GM23338 (cell line): ENCODE measurements at regions not wholly inside any gene's neighbourhood (a gene's known extent, or its start where the extent isn't known, plus 50 kb on each side); places are given as distances from the start of the nearest gene placed in this dataset.

Source experiments
- ATAC-seq: fragments of 200-7000 bp; cut with Tn5 transposase; 3 replicates; pipeline ENCODE4 v1.9.1; 2020
- DNase-seq: peaks from one replicate; pipeline ENCODE4 v3.0.0-alpha.2; 2015; ENCODE audit warnings: low spot score
- H2AFZ ChIP-seq: fragments of 200-600 bp; sonication (generic); 2 replicates; pipeline ENCODE4 v1.8.0; 2016; ENCODE audit warnings: antibody characterized with exemption, mild to moderate bottlenecking, moderate library complexity
- H3F3A ChIP-seq: fragments of 200-600 bp; sonication (generic); replicated peaks from 2 replicates; pipeline ENCODE4 v1.8.0; 2017; ENCODE audit warnings: antibody characterized with exemption, mixed run types, low read depth
- H3K27ac ChIP-seq: fragments of 200-600 bp; sonication (generic); 2 replicates; pipeline ENCODE4 v1.6.1; 2016; ENCODE audit warnings: low read depth
- H3K27me3 ChIP-seq: fragments of 200-600 bp; sonication (generic); 2 replicates; pipeline ENCODE4 v1.8.0; 2016; ENCODE audit warnings: mild to moderate bottlenecking, mixed run types, moderate library complexity; ENCODE audit not compliant: insufficient read depth
- H3K36me3 ChIP-seq: fragments of 200-600 bp; sonication (generic); 2 replicates; pipeline ENCODE4 v1.8.0; 2016; ENCODE audit warnings: mild to moderate bottlenecking; ENCODE audit not compliant: insufficient read depth
- H3K4me1 ChIP-seq: fragments of 200-600 bp; sonication (generic); 2 replicates; pipeline ENCODE4 v1.8.0; 2016; ENCODE audit warnings: mild to moderate bottlenecking, moderate library complexity; ENCODE audit not compliant: insufficient read depth
- H3K4me2 ChIP-seq: fragments of 200-600 bp; sonication (generic); 2 replicates; pipeline ENCODE4 v1.7.1; 2017; ENCODE audit warnings: mixed run types
- H3K4me3 ChIP-seq: fragments of 200-600 bp; sonication (generic); 2 replicates; pipeline ENCODE4 v1.6.1; 2016; ENCODE audit warnings: mixed run types
- H3K79me2 ChIP-seq: fragments of 200-600 bp; sonication (generic); replicated peaks from 2 replicates; pipeline ENCODE4 v1.8.0; 2017; ENCODE audit warnings: mild to moderate bottlenecking; ENCODE audit not compliant: insufficient read depth
- H3K9me2 ChIP-seq: fragments of 200-600 bp; sonication (generic); 2 replicates; pipeline ENCODE4 v1.8.0; 2017; ENCODE audit not compliant: insufficient read depth
- H4K20me1 ChIP-seq: fragments of 200-600 bp; sonication (generic); replicated peaks from 2 replicates; pipeline ENCODE4 v1.8.0; 2017; ENCODE audit warnings: mild to moderate bottlenecking; ENCODE audit not compliant: insufficient read depth
- H3K27ac Mint-ChIP-seq: 2 replicates; pipeline ENCODE4 v1.8.0; 2020; ENCODE audit warnings: inconsistent platforms, mild to moderate bottlenecking, moderate library complexity, mixed read lengths
- H3K27me3 Mint-ChIP-seq: 3 replicates; pipeline ENCODE4 v1.8.0; 2022; ENCODE audit warnings: low read depth, mild to moderate bottlenecking, moderate library complexity, mixed read lengths, inconsistent platforms; ENCODE audit not compliant: insufficient read depth, poor library complexity
- H3K36me3 Mint-ChIP-seq: 3 replicates; pipeline ENCODE4 v1.8.0; 2021; ENCODE audit warnings: low read depth, mild to moderate bottlenecking, inconsistent platforms, moderate library complexity, mixed read lengths
- H3K4me1 Mint-ChIP-seq: 3 replicates; pipeline ENCODE4 v1.8.0; 2020; ENCODE audit warnings: mild to moderate bottlenecking, inconsistent platforms, mixed read lengths
- H3K4me3 Mint-ChIP-seq: 3 replicates; pipeline ENCODE4 v1.8.0; 2021; ENCODE audit warnings: moderate library complexity, mild to moderate bottlenecking, inconsistent platforms, mixed read lengths
- H3K9me3 Mint-ChIP-seq: 3 replicates; pipeline ENCODE4 v1.8.0; 2020; ENCODE audit warnings: moderate library complexity, mild to moderate bottlenecking, inconsistent platforms, mixed read lengths
- CREB1 ChIP-seq: fragments of 250-450 bp; sonication (Bioruptor Pico); IDR thresholded peaks from 2 replicates; pipeline ENCODE4 v1.5.0; 2020; ENCODE audit warnings: low read depth, mild to moderate bottlenecking, moderate library complexity
- EZH2 ChIP-seq: fragments of 200-600 bp; sonication (generic); IDR thresholded peaks from one replicate; pipeline ENCODE4 v1.8.0; 2017; ENCODE audit warnings: antibody characterized with exemption, mild to moderate bottlenecking, low read depth; ENCODE audit not compliant: unreplicated experiment
- EZH2phosphoT487 ChIP-seq: fragments of 200-600 bp; sonication (generic); IDR thresholded peaks from one replicate; pipeline ENCODE4 v1.8.1; 2018; ENCODE audit warnings: antibody characterized with exemption; ENCODE audit not compliant: unreplicated experiment
- NANOG ChIP-seq: IDR thresholded peaks from 2 replicates; pipeline ENCODE4 v1.6.1; 2016; ENCODE audit warnings: antibody characterized with exemption, borderline replicate concordance
- ZNF114 ChIP-seq: fragments of 250-450 bp; sonication (Bioruptor Pico); IDR thresholded peaks from 2 replicates; pipeline ENCODE4 v1.5.0; 2020; ENCODE audit warnings: mild to moderate bottlenecking, moderate library complexity
- ZNF331 ChIP-seq: fragments of 250-450 bp; sonication (Bioruptor Pico); IDR thresholded peaks from 2 replicates; pipeline ENCODE4 v1.5.0; 2020; ENCODE audit warnings: low read depth, mild to moderate bottlenecking, moderate library complexity
- TF ChIP-seq, protein P1 (sequence below): fragments of 250-450 bp; sonication (Bioruptor Pico); IDR thresholded peaks from 2 replicates; pipeline ENCODE4 v1.5.0; 2020; ENCODE audit warnings: mild to moderate bottlenecking, moderate library complexity
- TF ChIP-seq, protein P2 (sequence below), 2 experiments: fragments of 200-600 bp in 1 of 2; sonication (generic) in 1 of 2; conservative IDR thresholded peaks; 2 replicates each; pipeline versions ENCODE4 v1.5.1 to v1.6.1; 2016 to 2017; ENCODE audit warnings: antibody characterized with exemption in 2 of 2, low read depth in 2 of 2, mild to moderate bottlenecking in 2 of 2, moderate library complexity in 1 of 2

DNA sequence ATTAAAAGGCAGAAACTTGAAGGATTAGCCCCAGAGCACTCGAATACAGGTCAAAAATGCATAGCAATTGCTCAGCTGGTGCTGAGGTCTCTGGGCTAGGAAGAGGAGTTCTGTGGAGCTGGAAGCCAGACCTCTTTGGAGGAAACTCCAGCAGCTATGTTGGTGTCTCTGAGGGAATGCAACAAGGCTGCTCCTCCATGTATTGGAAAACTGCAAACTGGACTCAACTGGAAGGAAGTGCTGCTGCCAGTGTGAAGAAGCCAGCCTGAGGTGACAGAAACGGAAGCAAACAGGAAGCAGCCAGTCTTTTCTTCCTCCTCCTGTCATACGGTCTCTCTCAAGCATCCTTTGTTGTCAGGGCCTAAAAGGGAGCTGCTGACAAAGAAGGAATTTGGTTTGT, 233.4 kb upstream of the FGGY start:
- H3K36me3 ChIP-seq = no peaks in the 10 kb centered on the region
- no peaks in the 10 kb centered on the region for H3K27me3 ChIP-seq
- 0 out of 2 replicates have a peak, but pooled peaks cover 3% of the 10 kb centered on the region for H3F3A ChIP-seq
- peak overlapping the region; percentile 30 for H3K4me2 ChIP-seq
- H3K9me2 ChIP-seq = 0 out of 2 replicates have a peak, but pooled peaks cover 5% of the 10 kb centered on the region
- TF ChIP-seq EZH2 (no peak), ZNF114 (no peak), NANOG (no peak), ZNF331 (CRISPR knock-in tag) (no peak), EZH2phosphoT487 (no peak), CREB1 (CRISPR knock-in tag) (no peak)
- TF ChIP-seq, protein P1, sequence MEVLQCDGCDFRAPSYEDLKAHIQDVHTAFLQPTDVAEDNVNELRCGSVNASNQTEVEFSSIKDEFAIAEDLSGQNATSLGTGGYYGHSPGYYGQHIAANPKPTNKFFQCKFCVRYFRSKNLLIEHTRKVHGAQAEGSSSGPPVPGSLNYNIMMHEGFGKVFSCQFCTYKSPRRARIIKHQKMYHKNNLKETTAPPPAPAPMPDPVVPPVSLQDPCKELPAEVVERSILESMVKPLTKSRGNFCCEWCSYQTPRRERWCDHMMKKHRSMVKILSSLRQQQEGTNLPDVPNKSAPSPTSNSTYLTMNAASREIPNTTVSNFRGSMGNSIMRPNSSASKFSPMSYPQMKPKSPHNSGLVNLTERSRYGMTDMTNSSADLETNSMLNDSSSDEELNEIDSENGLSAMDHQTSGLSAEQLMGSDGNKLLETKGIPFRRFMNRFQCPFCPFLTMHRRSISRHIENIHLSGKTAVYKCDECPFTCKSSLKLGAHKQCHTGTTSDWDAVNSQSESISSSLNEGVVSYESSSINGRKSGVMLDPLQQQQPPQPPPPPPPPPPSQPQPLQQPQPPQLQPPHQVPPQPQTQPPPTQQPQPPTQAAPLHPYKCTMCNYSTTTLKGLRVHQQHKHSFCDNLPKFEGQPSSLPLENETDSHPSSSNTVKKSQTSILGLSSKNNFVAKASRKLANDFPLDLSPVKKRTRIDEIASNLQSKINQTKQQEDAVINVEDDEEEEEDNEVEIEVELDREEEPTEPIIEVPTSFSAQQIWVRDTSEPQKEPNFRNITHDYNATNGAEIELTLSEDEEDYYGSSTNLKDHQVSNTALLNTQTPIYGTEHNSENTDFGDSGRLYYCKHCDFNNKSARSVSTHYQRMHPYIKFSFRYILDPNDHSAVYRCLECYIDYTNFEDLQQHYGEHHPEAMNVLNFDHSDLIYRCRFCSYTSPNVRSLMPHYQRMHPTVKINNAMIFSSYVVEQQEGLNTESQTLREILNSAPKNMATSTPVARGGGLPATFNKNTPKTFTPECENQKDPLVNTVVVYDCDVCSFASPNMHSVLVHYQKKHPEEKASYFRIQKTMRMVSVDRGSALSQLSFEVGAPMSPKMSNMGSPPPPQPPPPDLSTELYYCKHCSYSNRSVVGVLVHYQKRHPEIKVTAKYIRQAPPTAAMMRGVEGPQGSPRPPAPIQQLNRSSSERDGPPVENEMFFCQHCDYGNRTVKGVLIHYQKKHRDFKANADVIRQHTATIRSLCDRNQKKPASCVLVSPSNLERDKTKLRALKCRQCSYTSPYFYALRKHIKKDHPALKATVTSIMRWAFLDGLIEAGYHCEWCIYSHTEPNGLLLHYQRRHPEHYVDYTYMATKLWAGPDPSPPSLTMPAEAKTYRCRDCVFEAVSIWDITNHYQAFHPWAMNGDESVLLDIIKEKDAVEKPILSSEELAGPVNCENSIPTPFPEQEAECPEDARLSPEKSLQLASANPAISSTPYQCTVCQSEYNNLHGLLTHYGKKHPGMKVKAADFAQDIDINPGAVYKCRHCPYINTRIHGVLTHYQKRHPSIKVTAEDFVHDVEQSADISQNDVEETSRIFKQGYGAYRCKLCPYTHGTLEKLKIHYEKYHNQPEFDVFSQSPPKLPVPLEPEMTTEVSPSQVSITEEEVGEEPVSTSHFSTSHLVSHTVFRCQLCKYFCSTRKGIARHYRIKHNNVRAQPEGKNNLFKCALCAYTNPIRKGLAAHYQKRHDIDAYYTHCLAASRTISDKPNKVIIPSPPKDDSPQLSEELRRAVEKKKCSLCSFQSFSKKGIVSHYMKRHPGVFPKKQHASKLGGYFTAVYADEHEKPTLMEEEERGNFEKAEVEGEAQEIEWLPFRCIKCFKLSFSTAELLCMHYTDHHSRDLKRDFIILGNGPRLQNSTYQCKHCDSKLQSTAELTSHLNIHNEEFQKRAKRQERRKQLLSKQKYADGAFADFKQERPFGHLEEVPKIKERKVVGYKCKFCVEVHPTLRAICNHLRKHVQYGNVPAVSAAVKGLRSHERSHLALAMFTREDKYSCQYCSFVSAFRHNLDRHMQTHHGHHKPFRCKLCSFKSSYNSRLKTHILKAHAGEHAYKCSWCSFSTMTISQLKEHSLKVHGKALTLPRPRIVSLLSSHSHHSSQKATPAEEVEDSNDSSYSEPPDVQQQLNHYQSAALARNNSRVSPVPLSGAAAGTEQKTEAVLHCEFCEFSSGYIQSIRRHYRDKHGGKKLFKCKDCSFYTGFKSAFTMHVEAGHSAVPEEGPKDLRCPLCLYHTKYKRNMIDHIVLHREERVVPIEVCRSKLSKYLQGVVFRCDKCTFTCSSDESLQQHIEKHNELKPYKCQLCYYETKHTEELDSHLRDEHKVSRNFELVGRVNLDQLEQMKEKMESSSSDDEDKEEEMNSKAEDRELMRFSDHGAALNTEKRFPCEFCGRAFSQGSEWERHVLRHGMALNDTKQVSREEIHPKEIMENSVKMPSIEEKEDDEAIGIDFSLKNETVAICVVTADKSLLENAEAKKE (CRISPR knock-in tag) = peak; percentile 87
- TF ChIP-seq, protein P2, sequence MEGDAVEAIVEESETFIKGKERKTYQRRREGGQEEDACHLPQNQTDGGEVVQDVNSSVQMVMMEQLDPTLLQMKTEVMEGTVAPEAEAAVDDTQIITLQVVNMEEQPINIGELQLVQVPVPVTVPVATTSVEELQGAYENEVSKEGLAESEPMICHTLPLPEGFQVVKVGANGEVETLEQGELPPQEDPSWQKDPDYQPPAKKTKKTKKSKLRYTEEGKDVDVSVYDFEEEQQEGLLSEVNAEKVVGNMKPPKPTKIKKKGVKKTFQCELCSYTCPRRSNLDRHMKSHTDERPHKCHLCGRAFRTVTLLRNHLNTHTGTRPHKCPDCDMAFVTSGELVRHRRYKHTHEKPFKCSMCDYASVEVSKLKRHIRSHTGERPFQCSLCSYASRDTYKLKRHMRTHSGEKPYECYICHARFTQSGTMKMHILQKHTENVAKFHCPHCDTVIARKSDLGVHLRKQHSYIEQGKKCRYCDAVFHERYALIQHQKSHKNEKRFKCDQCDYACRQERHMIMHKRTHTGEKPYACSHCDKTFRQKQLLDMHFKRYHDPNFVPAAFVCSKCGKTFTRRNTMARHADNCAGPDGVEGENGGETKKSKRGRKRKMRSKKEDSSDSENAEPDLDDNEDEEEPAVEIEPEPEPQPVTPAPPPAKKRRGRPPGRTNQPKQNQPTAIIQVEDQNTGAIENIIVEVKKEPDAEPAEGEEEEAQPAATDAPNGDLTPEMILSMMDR (conservative IDR thresholded peaks at IDR 0.05; ENCODE audit: low read depth in 2 of 2) = no peak
- H4K20me1 ChIP-seq = no peaks in the 10 kb centered on the region
- H3K9me3 Mint-ChIP-seq = no peaks in the 10 kb centered on the region
- H3K4me3 Mint-ChIP-seq = no peak overlapping the region; the same call in 2 of the 3 replicates
- DNase-seq = peak; percentile 56
- H3K4me1 Mint-ChIP-seq = peaks cover 58% of the 10 kb centered on the region
- H3K36me3 Mint-ChIP-seq = 0 out of 3 replicates have a peak, but pooled peaks cover 3% of the 10 kb centered on the region
- H3K27ac ChIP-seq = peak overlapping the region; percentile 87
- peak overlapping the region; percentile 90 for H3K27ac Mint-ChIP-seq
- ATAC-seq = peak; percentile 86
- no peak overlapping the region for H2AFZ ChIP-seq
- H3K4me3 ChIP-seq = peak overlapping the region; percentile 21; the same call in 1 of the 2 replicates
- H3K27me3 Mint-ChIP-seq = peaks cover 8% of the 10 kb centered on the region
- peaks cover 52% of the 10 kb centered on the region for H3K4me1 ChIP-seq
- no peaks in the 10 kb centered on the region for H3K79me2 ChIP-seq
